ENCODE measurements at regions not wholly inside any gene's neighbourhood (a gene's known extent, or its start where the extent isn't known, plus 50 kb on each side); places are given as distances from the start of the nearest gene placed in this dataset.

- no peak for TF ChIP-seq CTCF (IDR thresholded peaks at IDR 0.05; ENCODE audit: insufficient read depth, low read depth, low read length)
- no peak for TF ChIP-seq EZH2 (IDR thresholded peaks at IDR 0.05; ENCODE audit: insufficient read depth, low read length)
These were observed 361.4 kb downstream of the EPHA4 start for GRCh38 chr2:221210686-221211085.
